Caco-2 (cell line): ENCODE measurements at regions not wholly inside any gene's neighbourhood (a gene's known extent, or its start where the extent isn't known, plus 50 kb on each side); places are given as distances from the start of the nearest gene placed in this dataset.
A peak's percentile ranks its signal among the peaks of the same experiment; 100 is the strongest.

Source experiments
- BruUV-seq: library from RNA; stranded (reverse); fragments of 400-500 nt; replicated peaks from 2 replicates; lab custom pipeline; 2021; lab: Mats Ljungman, UMichigan
- CTCF ChIA-PET: fragments of 300-600 bp; sonication (Branson Sonifier 250); formaldehyde crosslinking; loops from one replicate; lab custom pipeline; 2022; ENCODE audit warnings: antibody characterized with exemption; lab: Charles Lee
- POLR2A ChIA-PET: fragments of 300-600 bp; sonication (Branson Sonifier 250); formaldehyde crosslinking; loops from one replicate; lab custom pipeline; 2022; ENCODE audit warnings: antibody characterized with exemption; lab: Charles Lee
- DNase-seq, 2 experiments: peaks; one replicate each; pipeline versions ENCODE4 v3.0.0 to v3.0.0-alpha.2; 2020 to 2022
- H3K27me3 ChIP-seq: replicated peaks from 2 replicates; pipeline ENCODE4 v1.6.0; 2011; ENCODE audit warnings: low read length; ENCODE audit not compliant: control insufficient read depth, insufficient read depth
- H3K36me3 ChIP-seq: 2 replicates; pipeline ENCODE4 v1.5.1; 2011; ENCODE audit warnings: low read length; ENCODE audit not compliant: control insufficient read depth, insufficient read depth
- H3K4me1 ChIP-seq: fragments of 250-450 bp; sonication (Bioruptor Pico); 2 replicates; pipeline ENCODE4 v1.5.1; 2020; ENCODE audit warnings: mild to moderate bottlenecking
- H3K4me3 ChIP-seq: 2 replicates; pipeline ENCODE4 v1.5.1; 2011; ENCODE audit warnings: low read depth, mild to moderate bottlenecking, control low read depth, low read length
- H3K9me3 ChIP-seq: fragments of 250-450 bp; sonication (Bioruptor Pico); 2 replicates; pipeline ENCODE4 v1.5.1; 2020; ENCODE audit warnings: mild to moderate bottlenecking, moderate library complexity
- H3K27ac Mint-ChIP-seq: one replicate; pipeline ENCODE4 v1.8.0; 2022; ENCODE audit warnings: mixed read lengths; ENCODE audit not compliant: unreplicated experiment
- H3K27me3 Mint-ChIP-seq: one replicate; pipeline ENCODE4 v1.8.0; 2022; ENCODE audit warnings: mixed read lengths; ENCODE audit not compliant: insufficient read depth, unreplicated experiment
- H3K36me3 Mint-ChIP-seq: one replicate; pipeline ENCODE4 v1.8.0; 2022; ENCODE audit warnings: mild to moderate bottlenecking, mixed read lengths; ENCODE audit not compliant: insufficient read depth, unreplicated experiment
- H3K4me1 Mint-ChIP-seq: one replicate; pipeline ENCODE4 v1.8.0; 2022; ENCODE audit warnings: low read depth, mixed read lengths; ENCODE audit not compliant: unreplicated experiment
- H3K4me3 Mint-ChIP-seq: one replicate; pipeline ENCODE4 v1.8.0; 2022; ENCODE audit warnings: mild to moderate bottlenecking, moderate library complexity, mixed read lengths; ENCODE audit not compliant: unreplicated experiment
- H3K9me3 Mint-ChIP-seq: one replicate; pipeline ENCODE4 v1.8.0; 2022; ENCODE audit warnings: mixed read lengths; ENCODE audit not compliant: unreplicated experiment
- CTCF ChIP-seq, 2 experiments: fragments of 200-600 bp in 1 of 2; IDR thresholded peaks; 1 replicate in 1 of 2; 2 replicates in 1 of 2; pipeline versions ENCODE4 v1.5.1 to v1.8.0; 2011 to 2022; ENCODE audit warnings: antibody characterized with exemption in 1 of 2, control low read depth in 1 of 2, inconsistent platforms in 1 of 2, low read depth in 1 of 2, low read length in 1 of 2, mild to moderate bottlenecking in 1 of 2, moderate library complexity in 1 of 2; ENCODE audit not compliant: insufficient read depth in 1 of 2, severe bottlenecking in 1 of 2, unreplicated experiment in 1 of 2
- intact Hi-C: fragments of 100-400 bp; cut with micrococcal nuclease; formaldehyde crosslinking; loops from one replicate; pipeline ENCODE4 v1.10.0; 2022; ENCODE audit not compliant: unreplicated experiment

GRCh38 chr12:69054343-69055056 is 121.5 kb upstream of the CPM start:
- POLR2A ChIA-PET: no interaction called here
- H3K9me3 ChIP-seq: no peaks in the 10 kb centered on the region
- H3K27me3 ChIP-seq: no peaks in the 10 kb centered on the region
- BruUV-seq: no TSS peak
- no peak overlapping the region for H3K4me3 ChIP-seq
- CTCF ChIA-PET: no interaction called here
- H3K27me3 Mint-ChIP-seq: no peaks in the 10 kb centered on the region
- peaks cover 5% of the 10 kb centered on the region for H3K9me3 Mint-ChIP-seq
- intact Hi-C loops: no loop called here
- H3K27ac Mint-ChIP-seq: peak overlapping the region; percentile 6
- no peaks in the 10 kb centered on the region for H3K36me3 ChIP-seq
- no peak for TF ChIP-seq CTCF (IDR thresholded peaks at IDR 0.05; ENCODE audit: insufficient read depth in 1 of 2, low read depth in 1 of 2, low read length in 1 of 2, severe bottlenecking in 1 of 2, unreplicated experiment in 1 of 2)
- H3K4me1 ChIP-seq: peaks cover 14% of the 10 kb centered on the region
- peaks cover 21% of the 10 kb centered on the region for H3K4me1 Mint-ChIP-seq
- no peak for DNase-seq
- no peaks in the 10 kb centered on the region for H3K36me3 Mint-ChIP-seq
- H3K4me3 Mint-ChIP-seq: no peak overlapping the region

- no peak overlapping the region for H3K4me3 ChIP-seq
- H3K36me3 ChIP-seq: no peaks in the 10 kb centered on the region
- intact Hi-C loops: no loop called here
Measured at GRCh38 chr12:69055280-69055679, 122.3 kb upstream of the CPM start.

GRCh38 chr12:69055706-69056105 is 122.7 kb upstream of the CPM start:
- no TSS peak for BruUV-seq
- H3K9me3 Mint-ChIP-seq: peaks cover 9% of the 10 kb centered on the region
- no peaks in the 10 kb centered on the region for H3K36me3 ChIP-seq
- H3K27me3 Mint-ChIP-seq: no peaks in the 10 kb centered on the region
- H3K36me3 Mint-ChIP-seq: no peaks in the 10 kb centered on the region
- TF ChIP-seq CTCF (IDR thresholded peaks at IDR 0.05; ENCODE audit: insufficient read depth in 1 of 2, low read depth in 1 of 2, low read length in 1 of 2, severe bottlenecking in 1 of 2, unreplicated experiment in 1 of 2): no peak
- ChIA-PET POLR2A (no interaction called here), CTCF (no interaction called here)
- peaks cover 14% of the 10 kb centered on the region for H3K4me1 ChIP-seq
- H3K27ac Mint-ChIP-seq: no peak overlapping the region
- no peak overlapping the region for H3K4me3 Mint-ChIP-seq
- no peak for DNase-seq
- H3K4me3 ChIP-seq: no peak overlapping the region
- no peaks in the 10 kb centered on the region for H3K9me3 ChIP-seq
- intact Hi-C loops: no loop called here
- no peaks in the 10 kb centered on the region for H3K27me3 ChIP-seq
- peaks cover 23% of the 10 kb centered on the region for H3K4me1 Mint-ChIP-seq

More at GRCh38 chr12:69055280-69055679, 122.3 kb upstream of the CPM start:
- Mint-ChIP-seq H3K4me3 (no peak overlapping the region), H3K4me1 (peaks cover 23% of the 10 kb centered on the region), H3K27me3 (no peaks in the 10 kb centered on the region), H3K36me3 (no peaks in the 10 kb centered on the region), H3K27ac (no peak overlapping the region), H3K9me3 (peaks cover 9% of the 10 kb centered on the region)
- no peak for TF ChIP-seq CTCF (IDR thresholded peaks at IDR 0.05; ENCODE audit: insufficient read depth in 1 of 2, low read depth in 1 of 2, low read length in 1 of 2, severe bottlenecking in 1 of 2, unreplicated experiment in 1 of 2)
- DNase-seq: no peak
- H3K27me3 ChIP-seq: no peaks in the 10 kb centered on the region
- H3K4me1 ChIP-seq: peaks cover 14% of the 10 kb centered on the region
- no peaks in the 10 kb centered on the region for H3K9me3 ChIP-seq
- ChIA-PET CTCF (no interaction called here), POLR2A (no interaction called here)
- BruUV-seq: no TSS peak
